GM21526 (cell line): ENCODE measurements at regions not wholly inside any gene's neighbourhood (a gene's known extent, or its start where the extent isn't known, plus 50 kb on each side); places are given as distances from the start of the nearest gene placed in this dataset.

ENCODE experiments used
- ATAC-seq: cut with Tn5 transposase; IDR thresholded peaks from one replicate; pipeline ENCODE4 v1.9.1; 2021; ENCODE audit warnings: moderate library complexity; ENCODE audit not compliant: unreplicated experiment, low FRiP score

DNA sequence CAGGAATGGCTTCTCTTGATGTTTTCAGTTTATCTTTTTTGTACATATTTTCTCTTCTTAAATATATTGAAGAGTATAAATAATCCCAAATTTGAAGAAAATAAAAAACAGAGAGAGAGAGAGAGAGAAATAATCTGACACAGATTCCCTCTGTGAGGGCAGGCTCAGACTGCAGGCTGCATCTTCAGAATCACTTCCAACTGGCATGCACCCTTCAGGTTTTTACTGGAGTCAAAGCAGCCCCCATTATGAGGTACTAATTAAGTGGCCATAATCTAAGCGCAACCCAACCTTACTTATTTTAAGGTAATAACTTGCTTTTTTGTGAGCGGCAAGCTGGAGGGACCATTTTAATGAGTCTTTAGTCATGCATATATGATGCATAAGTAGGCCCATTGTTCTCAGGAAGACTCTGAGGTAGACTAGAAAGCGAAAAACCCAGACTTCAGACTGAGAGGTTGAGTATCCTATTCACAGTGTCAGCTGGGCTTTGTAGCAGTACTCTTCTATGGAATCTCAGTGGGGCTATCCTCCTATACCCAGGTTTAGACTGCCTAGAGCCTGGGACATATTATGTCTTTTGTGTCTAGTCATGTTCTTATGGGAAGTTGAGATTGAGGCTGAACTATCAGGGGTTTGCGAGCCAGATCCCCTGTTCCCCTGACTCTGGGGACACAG lies 167.4 kb downstream of the SP3 start:
- ATAC-seq = no peak

DNA sequence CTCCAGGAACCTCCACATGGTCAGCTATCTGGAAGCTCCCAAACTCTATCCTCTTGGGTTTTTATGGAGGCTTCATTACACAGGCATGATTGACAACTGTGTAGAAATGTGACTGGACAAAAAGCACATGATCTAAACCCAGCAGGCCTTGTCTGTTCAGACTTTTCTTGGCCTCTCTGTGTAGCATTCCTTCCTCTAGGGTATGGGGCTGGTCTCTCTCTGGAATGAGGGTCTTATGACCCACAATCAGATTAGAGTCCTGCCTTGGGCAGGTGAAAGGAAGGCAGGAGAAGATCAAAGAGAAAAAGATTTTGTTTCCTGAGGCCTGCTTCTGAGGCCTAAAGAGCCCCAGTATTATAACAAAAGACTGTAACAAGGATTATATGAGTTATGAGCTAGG lies 162.7 kb downstream of the SP3 start:
- no peak for ATAC-seq

DNA sequence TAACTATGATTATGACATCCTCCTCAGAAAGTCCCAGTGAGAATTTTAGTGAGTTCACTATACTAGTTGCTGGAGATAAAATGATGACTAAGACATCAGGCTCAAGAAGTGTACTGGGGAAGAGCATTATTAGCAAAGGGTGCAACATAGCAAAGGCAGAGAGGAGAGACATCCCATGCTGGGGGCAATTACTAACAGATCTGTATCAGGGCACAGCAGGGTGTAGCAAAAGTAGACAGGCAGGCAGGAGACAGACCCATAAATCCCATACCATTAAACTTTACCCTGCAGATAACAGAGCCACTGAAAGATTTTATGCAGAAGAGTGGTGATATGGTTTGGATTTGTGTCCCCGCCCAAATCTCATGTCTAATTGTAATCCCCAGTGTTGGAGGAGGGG lies 161.7 kb downstream of the SP3 start:
- ATAC-seq = no peak

DNA sequence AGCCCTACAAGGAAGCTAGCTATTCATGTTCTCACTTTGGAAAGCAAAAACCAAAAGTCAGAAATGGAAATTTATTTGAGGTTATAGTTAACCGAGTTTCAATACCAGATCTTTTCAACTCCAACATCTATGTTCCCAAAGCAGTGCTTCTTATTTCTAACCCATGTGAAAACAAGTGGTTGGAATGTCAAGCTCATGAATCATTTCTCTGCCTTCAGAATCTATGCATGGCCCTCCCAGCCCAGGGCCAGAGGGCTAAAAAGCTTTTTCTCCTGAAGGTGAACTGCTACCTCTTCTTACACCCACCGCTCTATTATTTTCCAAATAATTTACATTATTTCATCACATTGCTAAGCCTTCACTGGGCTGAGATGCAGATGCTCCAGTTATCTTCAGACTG lies 158.4 kb downstream of the SP3 start:
- no peak for ATAC-seq

DNA sequence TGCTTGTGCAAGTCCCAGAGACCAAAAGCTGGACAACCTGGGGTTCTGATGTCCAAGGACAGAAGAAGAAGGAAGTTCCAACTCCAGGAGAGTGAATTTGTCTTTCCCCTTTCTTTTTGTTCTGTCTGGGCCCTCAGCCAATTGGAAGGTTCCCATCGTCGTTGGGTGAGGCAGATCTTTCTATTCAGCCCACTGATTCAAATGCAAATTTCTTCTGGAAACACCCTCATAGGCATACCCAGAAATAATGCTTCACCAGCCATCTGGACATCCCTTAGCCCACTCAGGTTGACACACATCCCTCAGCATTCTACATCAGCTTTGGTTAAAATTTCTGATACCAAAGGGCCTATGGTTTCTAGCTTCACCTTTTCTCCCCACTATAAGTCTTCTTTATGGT lies 156.5 kb downstream of the SP3 start:
- ATAC-seq = no peak

DNA sequence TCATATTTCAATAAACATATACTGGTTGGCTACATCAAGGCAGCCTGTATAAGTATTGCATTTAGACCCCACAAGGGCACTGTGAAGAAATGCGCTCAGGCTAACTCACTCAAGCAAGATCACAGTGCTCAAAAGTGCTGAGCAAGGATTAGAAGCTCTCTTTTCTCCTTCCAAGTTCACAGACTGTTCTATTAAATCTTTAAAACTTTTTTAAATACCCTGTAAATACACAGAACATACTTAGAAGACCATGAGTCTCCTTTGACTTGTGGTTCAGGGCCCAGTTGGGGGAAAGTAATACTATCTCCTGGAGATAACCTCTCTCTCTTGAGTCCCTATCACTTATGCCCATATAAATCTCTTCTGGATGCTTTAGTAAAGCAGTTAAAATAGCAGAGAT lies 152.9 kb downstream of the SP3 start:
- ATAC-seq = no peak

DNA sequence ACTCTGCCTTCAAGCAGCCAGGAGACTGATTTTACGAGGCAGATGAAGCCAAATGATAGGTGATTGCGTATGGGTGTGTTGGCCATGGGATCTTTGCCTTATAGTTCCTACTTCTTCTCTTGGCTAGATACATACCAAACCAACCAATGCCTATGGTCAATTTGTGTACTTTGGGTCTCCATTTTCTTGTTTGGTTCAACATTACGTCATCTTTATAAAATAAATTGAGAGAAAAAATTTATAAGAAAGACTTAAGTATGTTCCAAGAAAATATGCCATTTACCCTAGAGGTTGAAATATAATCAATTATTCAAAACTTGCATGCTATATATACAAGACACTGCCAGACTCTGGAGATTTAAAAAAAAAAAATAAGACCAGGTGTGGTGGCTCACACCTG lies 150.9 kb downstream of the SP3 start:
- no peak for ATAC-seq

DNA sequence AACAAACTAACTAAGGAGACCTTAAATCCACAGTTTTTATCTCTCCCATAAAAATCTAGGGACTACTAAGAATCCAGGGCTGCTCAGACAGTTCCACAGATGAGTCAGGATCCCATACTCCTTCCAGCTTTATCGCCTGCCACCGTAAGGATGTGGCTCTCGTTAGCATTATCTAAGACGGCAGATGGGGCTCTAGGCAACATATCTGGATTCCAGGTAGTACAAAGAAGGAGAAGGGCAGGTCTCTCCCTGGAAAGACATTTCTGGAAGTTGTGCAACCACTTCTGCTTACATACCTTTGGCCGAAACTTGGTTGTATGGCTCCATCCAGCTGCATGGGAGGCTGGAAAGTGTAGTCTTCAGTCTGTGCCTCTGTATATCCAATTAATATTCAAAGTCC lies 149.4 kb downstream of the SP3 start:
- no peak for ATAC-seq

DNA sequence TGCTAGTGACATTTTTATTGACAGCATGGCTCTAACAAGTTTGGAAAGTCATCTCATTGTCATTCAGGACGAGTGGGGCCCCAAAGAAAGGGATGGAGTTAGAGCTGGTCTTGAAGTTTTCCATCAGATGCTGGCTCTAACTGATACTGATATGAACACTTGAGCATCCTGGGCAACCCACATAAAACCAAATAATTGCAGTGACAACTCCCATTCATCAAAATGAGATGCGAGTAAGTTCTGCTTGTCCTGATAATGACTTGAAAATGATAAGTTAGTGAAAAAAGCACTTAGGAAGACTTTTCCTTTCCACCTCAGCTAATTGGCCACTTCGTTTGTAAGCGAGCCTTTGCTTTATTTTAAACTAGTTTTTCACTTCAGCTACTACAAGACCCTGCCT lies 147.6 kb downstream of the SP3 start:
- no peak for ATAC-seq

DNA sequence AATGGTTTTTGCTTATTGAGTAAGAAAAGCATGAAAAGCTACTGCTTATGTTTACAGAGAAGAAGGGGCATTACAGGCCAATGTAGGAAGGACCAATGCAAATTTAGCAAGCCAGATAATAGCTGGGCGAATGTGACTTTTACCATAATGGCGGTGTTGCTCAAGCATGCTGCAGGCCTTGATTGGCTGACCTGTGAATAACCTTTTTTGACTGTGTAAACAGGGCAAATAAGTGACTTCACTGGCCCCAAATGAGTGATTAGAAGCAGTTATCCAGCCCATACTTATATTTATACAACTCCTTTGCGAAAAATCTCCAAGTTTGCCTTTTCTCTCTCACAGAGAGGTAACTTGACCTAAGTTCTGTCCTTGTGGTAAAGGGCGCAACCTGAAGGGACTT lies 146.9 kb downstream of the SP3 start:
- no peak for ATAC-seq

DNA sequence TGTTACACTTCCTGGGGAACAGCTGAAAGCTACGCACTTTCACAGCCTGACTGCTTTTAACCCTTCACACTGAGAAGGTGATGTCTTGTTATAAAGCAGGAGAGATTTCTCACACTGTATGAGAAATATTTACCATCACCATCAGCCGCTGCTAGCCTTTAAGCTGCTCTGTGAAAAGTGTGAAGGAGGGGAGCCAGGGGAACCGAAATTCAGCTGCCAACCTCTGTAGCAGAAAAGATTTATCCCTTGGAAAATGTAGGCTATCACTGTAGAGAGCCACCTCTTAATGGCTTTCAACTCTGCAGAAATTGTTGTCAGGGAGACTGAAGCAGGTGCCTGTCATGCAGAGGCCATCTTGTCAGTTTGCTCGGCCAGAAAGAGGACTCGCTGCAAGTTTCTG lies 145.3 kb downstream of the SP3 start:
- ATAC-seq = no peak

DNA sequence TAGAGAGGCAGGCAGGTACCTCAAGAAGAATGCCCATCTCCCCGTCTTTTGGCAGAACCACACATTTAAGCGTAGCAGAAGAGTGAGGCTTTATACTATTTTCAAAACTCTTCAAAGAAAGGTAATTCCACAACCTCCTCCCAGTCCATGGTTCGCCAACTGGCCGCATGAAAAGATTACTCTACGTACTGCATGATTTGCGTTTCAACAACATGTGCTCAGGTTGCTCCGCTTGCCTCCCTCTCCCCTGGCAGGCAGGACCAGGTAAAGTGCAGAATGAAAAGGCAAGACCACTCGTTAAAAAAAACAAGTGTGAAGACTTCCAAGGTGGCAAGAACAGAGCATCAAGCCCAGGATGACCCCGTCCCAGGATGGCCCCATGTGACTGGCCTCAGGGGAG lies 143.7 kb downstream of the SP3 start:
- ATAC-seq = no peak

DNA sequence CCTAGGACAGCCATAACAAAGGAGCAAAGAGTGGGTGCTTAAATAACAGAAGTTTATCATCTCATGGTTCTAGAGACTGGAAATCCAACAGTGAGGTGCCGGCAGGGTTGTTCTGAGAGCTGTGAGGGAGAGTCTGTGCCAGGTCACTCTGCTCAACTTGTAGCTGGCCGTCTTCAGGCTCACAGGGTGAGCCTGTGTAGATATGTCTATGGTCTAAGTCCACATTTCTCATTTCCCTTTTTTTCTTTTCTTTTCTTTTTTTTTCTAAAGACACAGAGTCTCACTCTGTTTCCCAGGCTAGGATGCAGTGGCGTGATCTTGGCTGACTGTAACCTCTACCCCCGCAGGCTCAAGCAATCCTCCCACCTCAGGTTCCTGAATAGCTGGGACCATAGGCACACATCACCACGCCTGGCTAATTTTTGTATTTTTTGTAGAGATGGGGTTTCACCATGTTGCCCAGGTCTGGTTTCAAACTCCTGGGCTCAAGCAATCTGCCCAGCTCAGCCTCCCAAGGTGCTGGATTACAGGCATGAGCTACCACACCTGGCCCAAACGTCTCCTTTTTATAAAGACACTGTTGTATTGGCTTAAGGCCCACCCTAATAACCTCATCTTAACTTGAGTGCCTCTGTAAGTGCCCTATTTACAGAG lies 142.2 kb downstream of the SP3 start:
- ATAC-seq = no peak

DNA sequence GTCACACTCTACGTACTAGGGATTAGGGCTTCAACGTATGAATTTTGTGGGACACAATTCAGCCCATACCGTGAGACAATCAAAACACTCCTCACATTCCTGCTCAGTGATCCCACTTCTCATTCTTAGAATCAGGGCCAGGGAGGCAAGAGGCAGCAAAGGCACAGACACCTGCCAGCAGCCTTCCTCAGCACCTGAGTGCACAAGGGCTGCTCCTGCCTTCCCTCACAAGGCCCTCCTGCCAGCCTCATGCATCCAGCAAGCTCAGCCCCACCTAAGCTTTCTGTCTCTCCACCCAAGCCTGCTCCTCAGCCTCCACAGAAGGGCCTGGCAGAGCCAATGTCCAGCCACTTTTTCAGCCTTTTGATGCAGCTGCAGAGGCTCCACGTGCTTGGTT lies 141.6 kb downstream of the SP3 start:
- no peak for ATAC-seq

DNA sequence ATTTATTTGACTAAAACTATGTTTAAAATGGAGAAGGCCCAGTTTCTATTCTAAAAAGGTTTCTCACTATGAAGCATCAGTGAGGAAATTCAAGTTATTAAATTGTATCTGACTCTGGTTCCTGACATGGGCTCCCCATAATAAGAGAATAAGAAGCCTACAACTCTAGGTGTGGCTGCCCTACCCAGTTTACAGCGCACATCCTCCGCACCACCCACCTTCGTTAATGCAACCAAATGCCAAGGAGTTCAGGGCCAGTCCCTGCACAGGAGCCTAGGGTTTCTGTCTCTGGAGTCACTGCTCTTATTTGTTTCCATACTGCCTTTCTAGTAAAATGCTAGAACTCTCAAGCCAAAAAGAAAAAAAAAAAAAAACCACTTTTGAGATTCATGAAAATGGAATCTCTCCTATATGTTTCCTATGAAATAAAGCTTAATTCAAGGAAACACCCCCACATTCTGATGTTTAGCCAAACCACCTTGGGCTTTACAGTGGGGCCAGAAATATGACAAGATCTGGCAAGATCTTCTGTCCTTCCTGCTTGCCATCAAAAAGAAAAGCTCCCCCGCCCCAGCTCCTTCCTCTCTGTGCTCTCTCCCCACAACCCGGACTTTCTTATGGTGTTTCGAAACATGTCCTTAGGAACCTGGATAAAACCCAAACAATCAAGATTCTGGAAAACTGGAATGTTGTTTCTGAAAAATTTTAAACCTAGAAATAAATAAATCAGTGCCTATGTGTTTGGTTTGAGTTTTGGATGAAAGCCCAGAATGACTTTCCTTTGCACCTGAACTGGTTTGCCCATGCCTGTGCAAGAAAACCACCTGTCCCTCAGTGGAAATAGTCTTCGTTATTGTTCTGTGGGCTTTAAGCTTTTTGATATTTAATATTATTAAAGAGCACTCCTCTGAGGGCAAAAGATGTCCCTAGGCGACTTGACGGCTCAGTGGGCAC lies 136.7 kb downstream of the SP3 start:
- no peak for ATAC-seq

DNA sequence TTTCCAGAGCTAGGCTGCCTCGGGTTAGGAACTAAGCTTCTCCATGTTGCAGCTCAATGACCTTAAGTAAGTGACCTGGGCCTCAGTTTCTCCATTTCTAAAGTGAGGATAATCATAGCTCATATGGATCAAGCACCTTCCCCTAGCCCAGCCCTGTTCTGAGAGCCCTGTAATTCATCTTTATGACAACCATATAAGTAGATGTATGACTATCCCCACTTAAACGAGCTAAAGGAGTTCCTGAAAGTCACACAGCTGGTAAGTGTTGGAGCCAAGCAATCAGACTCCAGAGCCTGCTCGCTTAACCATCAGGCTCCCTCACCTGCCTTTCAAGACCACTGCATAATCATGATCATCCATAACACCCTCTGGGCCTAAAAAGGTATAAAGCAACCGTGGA lies 135.4 kb downstream of the SP3 start:
- ATAC-seq = no peak

DNA sequence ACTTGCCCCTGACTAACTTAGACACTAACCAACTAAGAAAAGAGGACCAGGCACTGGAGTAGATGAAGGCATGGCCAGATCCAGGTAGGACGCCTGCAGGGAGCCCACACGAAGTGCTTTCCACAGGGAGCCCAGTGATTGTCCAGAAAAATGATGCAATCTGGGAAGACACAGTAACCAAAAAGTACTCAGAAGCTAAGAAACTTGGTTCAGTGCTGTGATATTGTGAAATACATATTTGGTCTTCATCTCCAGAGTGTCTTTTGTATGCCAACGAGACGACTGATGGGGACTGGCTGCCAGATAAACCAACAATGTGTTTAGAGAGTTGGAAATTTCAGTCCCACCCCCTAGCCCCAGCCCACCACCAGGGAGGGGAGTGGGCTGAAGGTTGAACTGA lies 135.0 kb downstream of the SP3 start:
- no peak for ATAC-seq

DNA sequence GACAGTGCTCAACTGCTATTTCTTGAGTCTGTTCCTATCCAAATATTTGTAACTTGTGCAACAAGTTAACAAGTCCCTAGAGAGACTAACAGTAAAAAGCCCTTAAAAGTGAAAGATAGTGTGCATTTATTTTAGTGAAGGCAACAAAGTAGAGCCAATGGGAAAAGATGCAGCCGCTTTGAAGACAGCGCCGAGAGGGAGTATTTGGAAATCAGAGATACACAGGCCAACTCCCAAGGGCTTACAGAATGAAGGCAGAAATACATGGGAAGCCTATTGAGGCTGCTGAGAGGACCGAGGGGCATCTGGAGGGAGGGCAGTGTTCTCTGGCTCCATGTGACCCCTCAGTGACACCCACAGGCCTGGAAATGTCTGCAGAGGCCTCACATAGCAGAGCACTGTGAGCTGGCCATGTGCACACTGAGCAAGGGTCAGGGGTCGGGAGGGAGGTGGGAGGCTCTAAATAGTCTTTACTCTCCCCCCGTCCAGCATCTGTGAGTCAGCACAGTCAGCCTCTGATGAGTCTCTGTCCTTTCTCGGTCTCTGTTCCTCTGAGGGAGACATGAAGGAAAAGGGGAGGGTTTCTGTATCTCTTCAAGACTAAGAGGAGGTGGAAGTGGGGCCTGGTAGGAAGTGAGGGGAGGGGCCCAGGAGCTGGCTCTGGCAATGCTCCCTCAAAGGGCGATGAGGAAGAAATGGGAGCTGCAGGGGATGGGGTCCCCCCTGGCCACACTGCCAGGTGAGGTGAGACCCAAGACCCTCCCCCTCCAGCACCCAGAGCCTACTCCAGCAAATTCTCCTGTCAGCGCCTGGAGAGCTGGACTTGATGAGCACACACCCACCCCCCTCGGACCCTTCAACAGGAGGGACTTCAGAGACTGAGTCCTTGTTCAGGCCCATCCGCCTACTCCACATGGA lies 133.6 kb downstream of the SP3 start:
- no peak for ATAC-seq

DNA sequence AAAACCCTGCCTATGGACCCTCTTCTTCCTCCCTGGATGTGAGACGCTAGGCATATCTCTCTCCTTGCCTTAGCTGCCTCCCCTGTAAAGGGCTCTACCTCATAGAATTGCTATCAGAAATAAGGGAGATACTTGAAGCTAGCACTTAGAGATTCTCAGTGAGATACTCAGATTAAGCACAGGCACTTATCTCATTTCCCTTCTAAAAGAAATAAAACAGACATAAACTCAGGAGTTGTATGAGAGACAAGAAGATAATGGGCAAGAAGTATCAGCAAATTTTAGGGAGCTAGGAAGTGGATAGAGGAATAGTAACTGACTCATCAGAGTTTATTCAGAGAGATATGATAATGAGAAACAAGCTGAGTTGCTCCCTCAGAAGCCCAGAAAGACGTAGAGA lies 131.0 kb downstream of the SP3 start:
- no peak for ATAC-seq

DNA sequence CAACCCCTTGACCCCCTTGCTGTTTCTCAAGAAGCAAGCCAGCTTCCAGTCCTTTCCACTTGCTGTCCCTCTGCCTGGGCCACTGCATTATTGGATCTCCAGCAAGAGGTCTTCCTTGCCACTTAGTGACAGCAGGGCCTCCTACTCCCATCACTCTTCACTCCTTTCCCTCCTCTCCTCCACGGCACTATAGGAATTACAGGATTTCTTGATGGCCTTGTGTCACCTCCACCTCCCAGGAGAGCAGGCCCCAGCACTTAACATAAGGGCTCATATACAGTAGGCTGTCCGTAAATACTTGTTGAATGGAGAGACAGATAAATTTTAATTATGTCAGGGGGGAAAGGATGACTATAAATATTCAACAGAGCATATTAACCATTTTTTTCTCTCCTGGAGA lies 129.4 kb downstream of the SP3 start:
- no peak for ATAC-seq

DNA sequence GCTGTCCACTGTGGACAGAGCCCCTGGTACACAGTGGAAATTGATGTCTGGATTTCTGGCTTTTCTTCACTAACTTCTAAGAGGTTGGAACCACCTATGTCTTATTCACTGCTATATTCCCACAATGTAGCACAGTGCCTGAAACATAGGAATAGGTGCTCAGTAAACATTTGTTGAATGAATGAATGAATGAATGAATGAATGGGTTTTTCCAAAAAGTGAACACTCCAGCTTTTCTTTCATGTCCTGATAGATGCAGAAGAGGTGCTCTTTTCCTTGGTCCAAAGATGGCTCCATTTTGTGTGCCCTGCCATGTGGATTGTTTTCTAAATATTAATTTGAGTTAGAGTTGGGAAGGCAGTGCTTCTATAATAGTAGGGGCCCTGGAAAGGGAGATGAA lies 124.1 kb downstream of the SP3 start:
- ATAC-seq = no peak
